Renal cortical epithelial cell (primary cell): ENCODE measurements at regions not wholly inside any gene's neighbourhood (a gene's known extent, or its start where the extent isn't known, plus 50 kb on each side); places are given as distances from the start of the nearest gene placed in this dataset.
"Not testable (repeated sequence)": the region's sequence is repeated elsewhere in the genome, so short reads cannot be mapped to it uniquely, and the experiment has no call there.

Experiments used
- DNase-seq: peaks from one replicate; pipeline ENCODE4 v3.0.0-alpha.2; 2011; ENCODE audit warnings: low read depth

DNA sequence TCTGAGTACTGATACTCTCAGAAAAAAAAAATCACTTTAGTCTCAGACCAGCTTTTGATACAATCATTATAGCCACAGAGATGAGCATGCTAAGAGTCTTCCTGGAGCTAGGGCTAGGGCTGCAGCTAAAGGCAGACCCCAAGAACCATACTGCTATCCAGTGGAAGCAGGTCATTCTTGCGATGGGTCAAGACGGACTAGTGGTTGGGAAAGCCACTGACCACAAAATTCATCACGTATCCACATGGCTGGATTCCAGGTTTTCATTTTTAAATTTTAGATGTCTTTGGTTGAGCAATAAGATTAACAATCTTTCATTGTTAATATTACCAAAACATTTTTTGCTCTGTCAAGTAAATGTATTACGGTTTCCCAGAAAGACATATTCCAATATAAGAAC lies 598.1 kb downstream of the DNAH5 start:
- DNase-seq: no peak

DNA sequence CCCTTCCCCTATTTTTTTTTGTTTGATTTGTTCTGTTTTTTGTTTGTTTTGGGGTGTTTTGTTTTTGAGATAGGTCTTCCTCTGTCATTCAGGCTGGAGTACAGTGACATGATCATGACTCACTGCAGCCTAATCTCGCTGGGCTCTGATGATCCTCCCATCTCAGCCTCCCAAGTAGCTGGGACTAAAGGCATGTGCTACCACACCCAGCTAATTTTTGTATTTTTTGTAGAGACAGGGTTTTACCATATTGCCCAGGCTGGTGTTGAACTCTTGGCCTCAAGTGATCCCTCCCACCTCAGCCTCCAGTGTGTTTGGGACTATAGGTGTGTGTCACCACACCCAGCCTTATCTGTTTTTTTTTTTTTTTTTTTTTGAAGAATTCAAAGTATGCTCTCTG lies 605.4 kb downstream of the DNAH5 start:
- no peak for DNase-seq

DNA sequence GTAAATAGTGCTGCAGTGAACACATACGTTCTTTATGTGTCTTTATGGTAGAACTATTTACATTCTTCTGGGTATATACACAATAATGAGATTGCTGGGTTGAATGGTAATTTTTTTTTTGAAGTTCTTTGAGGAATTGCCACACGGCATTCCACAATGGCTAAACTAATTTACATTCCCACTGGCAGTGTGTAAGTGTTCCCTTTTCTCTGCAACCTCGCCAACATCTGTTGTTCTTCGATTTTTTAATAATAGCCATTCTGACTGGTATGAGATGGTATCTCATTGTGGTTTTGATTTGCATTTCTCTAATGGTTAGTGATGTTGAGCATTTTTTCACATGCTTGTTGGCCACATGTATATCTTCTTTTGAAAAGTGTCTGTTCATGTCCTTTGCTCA lies 609.5 kb downstream of the DNAH5 start:
- not testable (repeated sequence) for DNase-seq

DNA sequence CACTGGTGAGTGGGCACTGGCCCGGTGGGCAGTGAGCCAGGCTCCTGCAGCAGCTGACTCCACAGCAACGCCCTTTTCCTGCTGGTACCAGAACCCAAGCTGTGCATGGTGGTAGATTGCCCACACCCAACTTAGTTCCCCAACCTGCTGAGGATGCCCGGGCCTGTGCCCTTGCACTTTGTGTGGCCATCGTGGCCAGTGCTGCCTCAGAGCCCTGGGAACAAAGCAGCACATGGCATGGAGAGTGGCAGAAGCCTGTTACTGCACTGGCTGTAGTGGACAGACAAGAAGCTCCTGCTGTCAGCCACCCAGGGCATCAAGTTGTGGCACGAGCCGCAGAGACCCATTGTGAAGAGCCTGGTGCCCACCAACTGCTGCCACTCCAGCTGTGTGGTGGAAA lies 612.9 kb downstream of the DNAH5 start:
- no peak for DNase-seq

- peak; percentile 7 for DNase-seq
Observed at GRCh38 chr5:13328316-13328715, 616.2 kb downstream of the DNAH5 start.

- DNase-seq: peak; percentile 47
Observed at GRCh38 chr5:13325765-13326164, 618.7 kb downstream of the DNAH5 start.

DNA sequence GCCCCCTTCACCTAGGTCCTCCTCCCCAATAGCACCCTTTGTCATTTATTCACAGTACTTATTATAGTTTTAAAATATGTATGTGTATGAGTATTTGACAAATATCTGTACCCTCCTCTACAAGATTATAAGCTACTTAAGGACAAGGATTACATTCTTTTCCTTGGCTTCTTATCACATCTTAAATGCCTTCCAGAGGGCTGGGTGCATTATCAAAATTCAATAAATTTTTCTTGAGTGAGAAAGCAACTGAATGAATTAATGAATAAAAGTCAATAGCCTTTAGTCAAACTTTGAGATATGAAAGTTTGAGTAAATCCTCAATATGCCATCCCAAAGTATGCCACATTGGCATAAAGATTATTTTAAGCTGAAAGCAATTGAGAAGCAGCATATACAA lies 621.7 kb downstream of the DNAH5 start:
- DNase-seq: no peak

DNA sequence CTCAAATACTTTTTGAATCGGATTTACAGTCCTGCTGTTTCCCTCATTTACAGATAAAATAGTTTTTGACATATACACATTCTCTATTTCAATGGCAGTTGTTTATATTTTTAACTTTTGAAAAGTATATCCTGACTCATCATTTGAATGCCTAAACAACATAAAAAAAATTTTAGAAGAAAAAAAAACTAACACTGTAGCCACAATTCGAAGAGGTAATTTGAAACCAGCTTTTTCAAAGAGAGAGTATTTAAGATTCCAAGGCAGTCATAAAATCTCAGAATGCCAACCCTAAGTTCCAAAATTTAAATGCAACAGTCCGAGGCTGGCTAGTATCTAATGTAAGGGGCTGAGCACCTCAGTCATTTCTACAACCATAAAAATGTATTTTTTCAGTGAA lies 626.8 kb downstream of the DNAH5 start:
- no peak for DNase-seq

- DNase-seq: peak; percentile 28
Observed at GRCh38 chr5:13316176-13316575, 628.3 kb downstream of the DNAH5 start.

DNA sequence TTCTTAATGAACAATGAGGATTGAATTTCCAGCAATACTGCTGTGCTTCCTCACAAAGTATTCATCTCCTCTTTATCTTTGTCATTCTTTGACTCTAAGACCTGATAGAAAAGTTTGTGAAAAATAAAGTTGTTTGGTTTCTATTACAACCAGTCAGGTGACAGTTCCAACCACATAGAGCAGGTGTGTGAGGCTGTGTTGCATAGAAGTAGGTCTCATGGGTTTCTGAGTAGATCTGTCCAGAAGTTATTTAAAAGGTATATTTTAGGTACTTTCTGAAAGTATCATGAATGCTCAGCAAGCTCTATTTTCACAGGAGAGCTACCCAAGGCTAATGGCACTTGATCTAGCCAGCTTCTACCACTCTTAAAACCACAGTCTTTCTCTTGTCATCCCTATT lies 637.0 kb downstream of the DNAH5 start:
- no peak for DNase-seq

DNA sequence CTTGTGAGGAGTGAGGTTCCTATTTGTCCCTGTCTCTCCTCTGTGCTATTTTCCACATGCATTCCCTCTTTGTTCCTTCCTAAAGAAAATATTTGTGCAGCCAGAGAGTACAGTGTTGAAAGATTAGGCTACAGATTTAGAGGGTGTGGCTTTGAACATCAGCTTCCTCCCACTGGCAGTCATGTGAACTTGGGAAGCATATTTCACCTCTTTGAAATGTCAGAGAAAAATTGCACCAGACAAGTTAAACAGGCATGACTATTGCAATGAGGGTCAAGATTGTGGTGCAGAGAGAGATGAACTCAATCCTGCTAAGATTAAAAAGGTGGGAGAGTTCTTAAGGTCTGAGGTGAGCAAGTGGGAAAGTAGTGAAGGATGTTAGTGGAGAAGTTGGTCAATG lies 641.0 kb downstream of the DNAH5 start:
- DNase-seq: no peak

DNA sequence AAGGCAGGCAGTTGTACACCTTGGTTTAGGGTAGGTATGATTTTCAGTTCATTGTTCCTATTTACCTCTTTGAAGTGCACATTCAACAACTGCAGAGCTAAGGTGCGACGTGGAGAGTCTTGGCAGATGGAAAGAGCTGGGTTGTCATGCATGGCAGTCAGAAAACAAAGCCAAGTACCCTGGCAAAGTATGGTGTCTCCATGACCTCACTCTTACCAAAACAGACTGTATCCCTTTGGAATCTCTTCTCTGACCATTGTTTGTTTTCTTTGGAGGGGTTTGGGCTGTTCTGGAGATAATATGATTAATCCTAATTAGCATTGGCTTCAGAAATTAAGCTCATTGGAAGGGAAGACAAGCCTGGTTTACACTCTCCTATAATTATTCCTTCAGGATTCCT lies 665.7 kb downstream of the DNAH5 start:
- DNase-seq: peak; percentile 1

DNA sequence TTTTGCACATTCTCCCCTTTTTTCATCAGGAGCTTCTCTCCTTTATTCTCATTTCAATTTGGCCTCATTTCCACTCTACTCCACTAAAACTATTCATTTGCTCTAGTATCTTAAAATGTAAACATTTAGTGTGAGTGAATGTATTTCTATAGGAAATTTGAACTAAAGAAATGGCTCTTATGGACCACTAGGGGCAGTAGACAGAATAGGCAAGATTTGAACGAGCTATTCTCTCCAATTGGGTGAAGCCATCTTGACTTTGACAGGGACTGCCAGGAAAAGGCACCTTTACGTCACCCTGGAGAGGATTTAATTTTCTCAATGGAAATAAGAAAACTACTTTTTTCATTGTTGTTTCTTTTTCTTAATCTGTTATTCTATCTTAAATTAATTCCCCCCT lies 666.3 kb downstream of the DNAH5 start:
- no peak for DNase-seq

DNA sequence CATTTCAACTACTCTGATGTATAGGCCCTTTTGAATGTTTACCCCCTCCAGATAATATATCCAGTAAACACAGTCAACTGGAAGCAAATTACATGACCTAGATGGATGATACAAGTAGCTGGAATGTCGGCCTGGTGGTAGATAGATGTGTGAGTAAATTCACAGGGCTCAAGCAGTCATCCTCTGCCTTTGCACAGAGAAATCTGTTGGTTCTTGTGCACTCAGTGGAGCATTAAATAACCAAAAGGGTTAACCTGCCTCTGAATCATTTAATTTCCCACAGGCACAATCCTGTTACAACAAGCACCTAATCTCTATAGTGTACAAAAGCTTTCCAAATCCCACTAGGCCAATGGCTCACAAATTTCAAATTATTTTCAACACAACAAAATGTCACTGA lies 668.3 kb downstream of the DNAH5 start:
- DNase-seq: peak; percentile 51

- no peak for DNase-seq
Observed at GRCh38 chr5:13263701-13264100, 680.8 kb downstream of the DNAH5 start.

DNA sequence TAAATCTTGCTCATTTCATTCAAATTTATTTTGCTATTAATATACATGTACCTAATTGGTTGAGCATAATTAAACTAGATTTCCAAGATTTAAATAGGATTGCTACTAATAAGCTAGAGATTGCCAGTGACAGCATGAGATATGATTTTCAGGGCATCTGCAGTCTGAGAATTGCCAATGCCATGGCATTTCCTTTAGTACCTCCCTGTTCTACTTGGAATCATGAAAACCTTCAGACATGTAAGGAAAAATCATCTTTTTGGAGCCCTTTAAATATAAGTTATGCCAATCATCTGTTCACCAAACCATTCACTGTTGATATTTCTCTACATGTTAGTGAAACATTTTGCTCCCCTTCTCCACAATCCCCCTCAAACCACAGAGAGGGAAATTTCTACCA lies 691.4 kb downstream of the DNAH5 start:
- DNase-seq: no peak

GRCh38 chr5:13252699-13253098 lies 691.8 kb downstream of the DNAH5 start:
- DNase-seq: no peak

- DNase-seq: no peak
Observed at GRCh38 chr5:13251623-13252376, 692.7 kb downstream of the DNAH5 start.

GRCh38 chr5:13250464-13251291 lies 693.8 kb downstream of the DNAH5 start:
- peak; percentile 35 for DNase-seq

DNA sequence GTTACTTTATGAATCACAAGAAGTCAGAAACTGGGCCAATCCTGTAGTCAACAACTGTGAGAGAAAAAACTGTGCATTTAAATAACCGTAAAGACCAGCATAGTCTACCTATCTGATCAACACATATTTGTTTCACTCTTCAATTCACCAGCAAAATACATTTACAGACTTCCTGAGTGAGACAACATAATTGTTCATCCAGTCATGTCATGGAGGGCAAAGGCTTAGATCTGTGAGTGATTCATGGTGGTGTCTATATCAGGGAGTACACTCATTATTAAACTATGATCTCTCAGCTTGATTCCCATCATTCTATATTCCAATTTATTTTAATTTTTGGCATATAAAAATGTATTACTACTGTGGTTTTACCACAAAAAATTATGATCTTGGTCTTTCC lies 694.6 kb downstream of the DNAH5 start:
- DNase-seq: peak; percentile 28

- DNase-seq: peak; percentile 49
Observed at GRCh38 chr5:13248253-13248652, 696.2 kb downstream of the DNAH5 start.

DNA sequence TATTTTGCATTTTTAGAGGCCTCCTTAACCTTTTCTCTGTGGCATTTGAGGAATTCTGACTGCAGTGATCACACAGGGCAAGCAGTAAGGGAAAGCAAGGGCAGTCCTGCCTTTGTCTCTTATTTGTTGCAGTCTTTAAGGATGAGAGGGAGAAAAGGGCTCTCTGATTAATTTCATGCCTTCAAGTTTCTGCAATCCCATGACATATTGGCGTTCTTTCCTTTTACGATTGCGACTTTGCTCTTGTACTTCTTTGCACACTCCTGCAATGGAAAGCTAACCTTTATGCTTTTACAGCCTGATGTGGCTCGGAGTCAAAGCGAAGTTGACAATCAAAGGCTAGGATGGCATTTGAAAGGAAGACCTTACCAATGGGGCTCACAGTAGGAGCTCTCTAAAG lies 698.4 kb downstream of the DNAH5 start:
- no peak for DNase-seq

- DNase-seq: no peak
Observed at GRCh38 chr5:13244151-13244550, 700.3 kb downstream of the DNAH5 start.
